Subcutaneous abdominal adipose tissue (tissue), 5 donors: ENCODE measurements at regions not wholly inside any gene's neighbourhood (a gene's known extent, or its start where the extent isn't known, plus 50 kb on each side); places are given as distances from the start of the nearest gene placed in this dataset.
"Not testable (repeated sequence)": the region's sequence is repeated elsewhere in the genome, so short reads cannot be mapped to it uniquely, and the experiment has no call there.

ENCODE experiments used
- H3K27ac ChIP-seq: one replicate; pipeline ENCODE4 v1.7.0; 2013; ENCODE audit warnings: low read depth, mild to moderate bottlenecking, inconsistent platforms, low read length, moderate library complexity
- H3K27me3 ChIP-seq, 5 donors: one replicate each; pipeline ENCODE4 v1.7.0; 2013; ENCODE audit warnings: low read length in 5 of 5, inconsistent platforms in 1 of 5; ENCODE audit not compliant: control insufficient read depth in 5 of 5, insufficient read depth in 4 of 5
- H3K36me3 ChIP-seq, 5 donors: one replicate each; pipeline ENCODE4 v1.7.0; 2013; ENCODE audit warnings: low read length in 5 of 5; ENCODE audit not compliant: control insufficient read depth in 5 of 5, insufficient read depth in 5 of 5
- H3K4me1 ChIP-seq, 5 donors: one replicate each; pipeline ENCODE4 v1.7.0; 2013; ENCODE audit warnings: low read length in 5 of 5, mild to moderate bottlenecking in 3 of 5, moderate library complexity in 1 of 5; ENCODE audit not compliant: control insufficient read depth in 5 of 5, insufficient read depth in 5 of 5
- H3K4me3 ChIP-seq, 5 donors: one replicate each; pipeline ENCODE4 v1.7.0; 2013; ENCODE audit warnings: low read length in 5 of 5, low read depth in 1 of 5
- H3K9ac ChIP-seq, 5 donors: one replicate each; pipeline ENCODE4 v1.7.0; 2013; ENCODE audit warnings: low read length in 5 of 5, mild to moderate bottlenecking in 4 of 5, moderate library complexity in 3 of 5
- H3K9me3 ChIP-seq, 5 donors: one replicate each; pipeline ENCODE4 v1.7.0; 2013; ENCODE audit warnings: low read length in 5 of 5; ENCODE audit not compliant: control insufficient read depth in 5 of 5
- donor health status: healthy.
- donor health status: healthy.
- donor health status: healthy.
- donor health status: healthy.
- donor health status: healthy.

GRCh38 chr10:129056734-129057689 lies 410.0 kb upstream of the MGMT start:
- H3K4me3 ChIP-seq: no peak overlapping the region
- H3K4me1 ChIP-seq: peaks cover 0 to 9% (median 0%) of the 10 kb centered on the region in 5 donors
- no peaks in the 10 kb centered on the region for H3K9me3 ChIP-seq

GRCh38 chr10:129057856-129058663 lies 409.0 kb upstream of the MGMT start:
- Histone ChIP-seq H3K27me3 (no peaks in the 10 kb centered on the region), H3K9me3 (no peaks in the 10 kb centered on the region), H3K27ac (no peak overlapping the region), H3K4me3 (no peak overlapping the region), H3K4me1 (peaks cover 0 to 9% (median 0%) of the 10 kb centered on the region in 5 donors), H3K36me3 (no peaks in the 10 kb centered on the region), H3K9ac (no peak overlapping the region)

More at GRCh38 chr10:129056734-129057689, 410.0 kb upstream of the MGMT start:
- H3K27me3 ChIP-seq: no peaks in the 10 kb centered on the region
- no peaks in the 10 kb centered on the region for H3K36me3 ChIP-seq
- H3K27ac ChIP-seq: no peak overlapping the region
- no peak overlapping the region for H3K9ac ChIP-seq

GRCh38 chr10:129058664-129059155 lies 408.3 kb upstream of the MGMT start:
- no peaks in the 10 kb centered on the region for H3K27me3 ChIP-seq
- no peak overlapping the region for H3K9ac ChIP-seq
- H3K9me3 ChIP-seq: no peaks in the 10 kb centered on the region
- H3K4me3 ChIP-seq: no peak overlapping the region
- H3K36me3 ChIP-seq: no peaks in the 10 kb centered on the region
- H3K27ac ChIP-seq: no peak overlapping the region
- H3K4me1 ChIP-seq: peaks cover 0 to 9% (median 0%) of the 10 kb centered on the region in 5 donors

- Histone ChIP-seq H3K9ac (no peak overlapping the region), H3K27ac (no peak overlapping the region), H3K36me3 (no peaks in the 10 kb centered on the region), H3K9me3 (no peaks in the 10 kb centered on the region), H3K4me1 (peaks cover 0 to 9% (median 0%) of the 10 kb centered on the region in 5 donors), H3K4me3 (no peak overlapping the region), H3K27me3 (no peaks in the 10 kb centered on the region)
Observed at GRCh38 chr10:129059977-129060376, 407.1 kb upstream of the MGMT start.

GRCh38 chr10:129063212-129063611 lies 403.8 kb upstream of the MGMT start:
- peaks cover 0 to 3% (median 0%) of the 10 kb centered on the region in 5 donors for H3K9me3 ChIP-seq
- peaks cover 0 to 2% (median 0%) of the 10 kb centered on the region in 5 donors for H3K4me1 ChIP-seq
- H3K36me3 ChIP-seq: no peaks in the 10 kb centered on the region
- no peak overlapping the region for H3K4me3 ChIP-seq
- no peaks in the 10 kb centered on the region for H3K27me3 ChIP-seq
- H3K27ac ChIP-seq: no peak overlapping the region
- no peak overlapping the region for H3K9ac ChIP-seq

GRCh38 chr10:129063877-129064276 lies 403.2 kb upstream of the MGMT start:
- Histone ChIP-seq H3K9ac (no peak overlapping the region), H3K27me3 (no peaks in the 10 kb centered on the region), H3K4me1 (no peaks in the 10 kb centered on the region), H3K9me3 (peaks cover 0 to 6% (median 0%) of the 10 kb centered on the region in 5 donors), H3K27ac (no peak overlapping the region), H3K36me3 (no peaks in the 10 kb centered on the region), H3K4me3 (no peak overlapping the region)

GRCh38 chr10:129066529-129066928 lies 400.5 kb upstream of the MGMT start:
- H3K9ac ChIP-seq, H3K9me3 ChIP-seq, H3K27ac ChIP-seq, H3K4me3 ChIP-seq, H3K27me3 ChIP-seq, H3K4me1 ChIP-seq, H3K36me3 ChIP-seq: not testable (repeated sequence)

- H3K9me3 ChIP-seq, H3K4me3 ChIP-seq, H3K36me3 ChIP-seq, H3K4me1 ChIP-seq, H3K27ac ChIP-seq, H3K9ac ChIP-seq, H3K27me3 ChIP-seq: not testable (repeated sequence)
Observed at GRCh38 chr10:129071411-129071810, 395.6 kb upstream of the MGMT start.

- no peak overlapping the region for H3K4me3 ChIP-seq
- H3K4me1 ChIP-seq: peaks cover 0 to 16% (median 12%) of the 10 kb centered on the region in 5 donors
- H3K36me3 ChIP-seq: no peaks in the 10 kb centered on the region
- no peaks in the 10 kb centered on the region for H3K27me3 ChIP-seq
- H3K9ac ChIP-seq: no peak overlapping the region
- no peaks in the 10 kb centered on the region for H3K9me3 ChIP-seq
- no peak overlapping the region for H3K27ac ChIP-seq
Observed at GRCh38 chr10:129074939-129075338, 392.1 kb upstream of the MGMT start.

GRCh38 chr10:129075508-129075907 lies 391.5 kb upstream of the MGMT start:
- Histone ChIP-seq H3K4me3 (no peak overlapping the region), H3K9ac (no peak overlapping the region), H3K36me3 (no peaks in the 10 kb centered on the region), H3K9me3 (peaks cover 0 to 5% (median 0%) of the 10 kb centered on the region in 5 donors), H3K27ac (no peak overlapping the region), H3K4me1 (peaks cover 0 to 18% (median 12%) of the 10 kb centered on the region in 5 donors), H3K27me3 (no peaks in the 10 kb centered on the region)
